Transverse colon (tissue), 1 donor: ENCODE measurements at regions not wholly inside any gene's neighbourhood (a gene's known extent, or its start where the extent isn't known, plus 50 kb on each side); places are given as distances from the start of the nearest gene placed in this dataset.

Source experiments
- EP300 ChIP-seq: sonication (generic); formaldehyde crosslinking; IDR thresholded peaks from one replicate; pipeline ENCODE4 v1.6.1; 2017; ENCODE audit warnings: antibody characterized with exemption, low read depth
- POLR2A ChIP-seq: fragments of 450-650 bp; IDR thresholded peaks from one replicate; pipeline ENCODE4 v1.6.1; 2016; ENCODE audit warnings: antibody characterized with exemption, mild to moderate bottlenecking, moderate library complexity

GRCh38 chr2:120510751-120511395, 164.9 kb downstream of the INHBB start:
- TF ChIP-seq POLR2A (no peak), EP300 (no peak)
